GF-D8 (cell line): ENCODE measurements at regions not wholly inside any gene's neighbourhood (a gene's known extent, or its start where the extent isn't known, plus 50 kb on each side); places are given as distances from the start of the nearest gene placed in this dataset.

ENCODE experiments used
- DNase-seq: peaks from one replicate; lab custom pipeline; 2025; lab: John Stamatoyannopoulos, UW

GRCh38 chrX:128310912-128311311 is 258.7 kb upstream of the ACTRT1 start:
- no peak for DNase-seq

GRCh38 chrX:128309311-128309710 is 257.1 kb upstream of the ACTRT1 start:
- no peak for DNase-seq

GRCh38 chrX:128294198-128294597 is 242.0 kb upstream of the ACTRT1 start:
- DNase-seq, result no peak

DNA sequence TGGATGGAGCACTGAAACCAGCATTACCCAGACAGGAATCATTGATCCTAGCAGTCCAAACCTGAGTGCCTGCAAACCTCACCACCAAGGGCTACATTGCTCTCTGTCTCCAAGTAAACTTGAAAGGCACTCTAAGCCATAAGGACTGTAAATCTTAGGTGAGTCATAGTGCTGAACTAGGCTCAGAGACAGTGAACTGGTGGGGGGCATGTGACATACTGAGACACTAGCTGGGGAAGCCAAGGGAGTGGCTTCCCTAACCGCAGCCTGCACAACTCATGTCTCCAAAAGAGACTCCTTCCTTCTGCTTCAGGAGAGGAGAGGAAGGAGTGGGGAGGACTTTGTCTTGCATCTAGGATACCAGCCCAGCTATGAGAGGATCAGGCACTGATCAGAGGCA is 235.5 kb upstream of the ACTRT1 start:
- no peak for DNase-seq

GRCh38 chrX:128250621-128251020 is 198.4 kb upstream of the ACTRT1 start:
- DNase-seq, result no peak

DNA sequence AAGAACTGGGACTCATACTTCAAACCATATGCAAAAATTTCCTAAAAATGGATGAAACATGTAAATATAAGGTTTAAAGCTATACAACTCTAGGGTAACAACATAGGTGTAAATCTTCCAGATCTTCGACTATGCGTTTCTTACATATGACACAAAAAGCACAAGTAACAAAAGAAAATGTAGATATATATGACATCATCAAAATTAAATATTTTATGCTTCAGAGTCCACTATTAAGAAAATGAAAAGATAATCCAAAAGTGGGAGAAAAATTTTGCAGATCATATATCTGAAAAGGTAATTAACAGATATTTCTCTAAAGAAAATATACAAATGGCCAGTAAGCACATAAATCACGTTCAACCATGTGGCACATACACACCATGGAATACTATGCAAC is 164.2 kb upstream of the ACTRT1 start:
- DNase-seq, result no peak

GRCh38 chrX:128165884-128166408 is 113.7 kb upstream of the ACTRT1 start:
- no peak for DNase-seq

DNA sequence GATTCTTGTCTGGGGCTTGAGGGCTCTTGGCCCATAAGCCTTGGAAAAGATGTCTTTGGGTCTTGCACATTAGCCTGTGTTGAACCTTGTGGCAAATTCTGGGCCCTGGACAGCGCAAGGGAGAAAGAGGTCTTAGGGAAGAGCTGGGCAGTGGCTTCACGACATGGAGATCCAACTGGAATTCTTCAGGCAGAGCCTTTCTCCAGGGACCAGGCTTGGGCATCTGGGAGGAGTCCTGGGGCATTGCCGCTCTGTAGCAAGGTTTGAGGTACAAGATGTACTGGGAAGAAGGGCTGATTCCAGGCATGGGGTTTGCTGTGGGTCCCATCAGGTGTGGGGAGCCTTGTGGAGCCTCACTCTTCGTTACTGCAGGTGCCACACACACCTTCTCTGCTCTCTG is 104.0 kb upstream of the ACTRT1 start:
- no peak for DNase-seq

GRCh38 chrX:128142745-128143144 is 90.5 kb upstream of the ACTRT1 start:
- no peak for DNase-seq

GRCh38 chrX:128106630-128107029 is 54.4 kb upstream of the ACTRT1 start:
- DNase-seq, result no peak

- no peak for DNase-seq
Observed at GRCh38 chrX:128105659-128106058, 53.5 kb upstream of the ACTRT1 start.
